HepG2 (cell line): ENCODE measurements at regions not wholly inside any gene's neighbourhood (a gene's known extent, or its start where the extent isn't known, plus 50 kb on each side); places are given as distances from the start of the nearest gene placed in this dataset.

Source experiments
- ATAC-seq: fragments of 200-7000 bp; cut with Tn5 transposase; 3 replicates; pipeline ENCODE4 v1.9.1; 2020; ENCODE audit warnings: mild to moderate bottlenecking, moderate library complexity
- BruUV-seq: library from RNA; stranded (reverse); fragments of 400-500 nt; replicated peaks from 2 replicates; lab custom pipeline; 2021; lab: Mats Ljungman, UMichigan
- CTCF ChIA-PET: fragments of 300-600 bp; formaldehyde crosslinking; extraction: SDS; loops from one replicate; lab custom pipeline; 2021; ENCODE audit warnings: low total read pairs, inconsistent platforms, low intra/inter-chr PET ratio; lab: Yijun Ruan, JAX
- POLR2A ChIA-PET: fragments of 350-600 bp; sonication (Branson Sonifier 250); formaldehyde crosslinking; loops from one replicate; lab custom pipeline; 2020; ENCODE audit warnings: antibody characterized with exemption, inconsistent platforms; lab: Yijun Ruan, JAX
- DNase-seq: peaks from one replicate; pipeline ENCODE4 v3.0.0-alpha.2; 2015; ENCODE audit warnings: low spot score
- FAIRE-seq: peaks from 3 replicates; lab custom pipeline; 2011; peaks lifted over from hg19 to GRCh38; lab: Jason Lieb, UNC
- H2AFZ ChIP-seq: one replicate; pipeline ENCODE4 v1.6.1; 2011; ENCODE audit warnings: low read length, inconsistent platforms
- H3K27ac ChIP-seq: fragments of 300-600 bp; 3 replicates; pipeline ENCODE4 v1.8.0; 2011; ENCODE audit warnings: mixed run types, mild to moderate bottlenecking, mixed read lengths, low read length, inconsistent platforms; ENCODE audit not compliant: insufficient read depth; ENCODE audit errors: extremely low read length
- H3K27me3 ChIP-seq, 2 experiments: fragments of 200-600 bp in 1 of 2; 2 replicates in 1 of 2; 3 replicates in 1 of 2; pipeline versions ENCODE4 v1.6.0 to v1.8.0; 2011; ENCODE audit warnings: low read length in 2 of 2, mild to moderate bottlenecking in 2 of 2, moderate library complexity in 2 of 2, inconsistent platforms in 1 of 2; ENCODE audit not compliant: insufficient read depth in 2 of 2, control insufficient read depth in 1 of 2
- H3K36me3 ChIP-seq, 2 experiments: fragments of 200-600 bp in 1 of 2; replicated peaks in 1 of 2; 2 replicates in 1 of 2; 3 replicates in 1 of 2; pipeline versions ENCODE4 v1.5.1 to v1.8.0; 2011; ENCODE audit warnings: low read length in 2 of 2, inconsistent platforms in 1 of 2; ENCODE audit not compliant: insufficient read depth in 2 of 2, control insufficient read depth in 1 of 2
- H3K4me1 ChIP-seq: 2 replicates; pipeline ENCODE4 v1.5.1; 2012; ENCODE audit warnings: low read length, inconsistent platforms; ENCODE audit not compliant: insufficient read depth
- H3K4me2 ChIP-seq: 2 replicates; pipeline ENCODE4 v1.6.0; 2011; ENCODE audit warnings: low read depth, low read length, inconsistent platforms
- H3K4me3 ChIP-seq, 3 experiments: fragments of 200-600 bp in 1 of 3; sonication (generic), shearing (Covaris generic) in 1 of 3; replicated peaks in 1 of 3; 2 replicates each; pipeline ENCODE4 v1.5.1; 2011 to 2016; ENCODE audit warnings: low read length in 3 of 3, inconsistent platforms in 2 of 3, low read depth in 2 of 3, mild to moderate bottlenecking in 2 of 3, control low read depth in 1 of 3, mixed read lengths in 1 of 3; ENCODE audit not compliant: insufficient read depth in 1 of 3
- H3K79me2 ChIP-seq: one replicate; pipeline ENCODE4 v1.6.1; 2011; ENCODE audit warnings: low read length, inconsistent platforms; ENCODE audit not compliant: insufficient read depth
- H3K9ac ChIP-seq: 2 replicates; pipeline ENCODE4 v1.6.0; 2011; ENCODE audit warnings: mild to moderate bottlenecking, low read depth, low read length, inconsistent platforms; ENCODE audit not compliant: insufficient read depth
- H3K9me3 ChIP-seq: 2 replicates; pipeline ENCODE4 v1.5.1; 2012; ENCODE audit warnings: mild to moderate bottlenecking, low read length
- H4K20me1 ChIP-seq: 2 replicates; pipeline ENCODE4 v1.6.0; 2011; ENCODE audit warnings: inconsistent platforms, mild to moderate bottlenecking, low read length, moderate library complexity; ENCODE audit not compliant: insufficient read depth
- BATF2 ChIP-seq: sonication (generic); formaldehyde crosslinking; IDR thresholded peaks from 2 replicates; pipeline ENCODE4 v1.8.0; 2022; ENCODE audit warnings: mild to moderate bottlenecking, missing genetic modification reagents, moderate library complexity
- GFI1 ChIP-seq: sonication (generic); formaldehyde crosslinking; IDR thresholded peaks from 2 replicates; pipeline ENCODE4 v1.5.0; 2020; ENCODE audit warnings: missing genetic modification reagents, mild to moderate bottlenecking, borderline replicate concordance
- JUNB ChIP-seq: sonication (generic); formaldehyde crosslinking; IDR thresholded peaks from 2 replicates; pipeline ENCODE4 v1.8.0; 2022; ENCODE audit warnings: missing genetic modification reagents, mild to moderate bottlenecking, borderline replicate concordance
- MTERF4 ChIP-seq: sonication (generic); formaldehyde crosslinking; IDR thresholded peaks from 2 replicates; pipeline ENCODE4 v1.8.0; 2023; ENCODE audit warnings: mild to moderate bottlenecking, missing genetic modification reagents
- NFIC ChIP-seq: IDR thresholded peaks from 2 replicates; pipeline ENCODE4 v1.6.1; 2012; ENCODE audit warnings: mild to moderate bottlenecking, low read length, inconsistent platforms
- RXRB ChIP-seq: IDR thresholded peaks from 2 replicates; pipeline ENCODE4 v1.6.1; 2016; ENCODE audit warnings: borderline replicate concordance, missing genetic modification reagents, missing compliant biosample characterization
- TAF15 ChIP-seq: fragments of 200-400 bp; formaldehyde crosslinking; IDR thresholded peaks from one replicate; pipeline ENCODE4 v1.6.1; 2018; ENCODE audit warnings: mild to moderate bottlenecking, low read depth, low read length; ENCODE audit not compliant: poor library complexity, severe bottlenecking
- TP53 ChIP-seq: sonication (generic); formaldehyde crosslinking; conservative IDR thresholded peaks from 2 replicates; pipeline ENCODE4 v1.4.0; 2020; ENCODE audit warnings: missing genetic modification reagents
- ZBTB25 ChIP-seq: IDR thresholded peaks from 2 replicates; pipeline ENCODE4 v1.6.1; 2018; ENCODE audit warnings: missing genetic modification reagents
- ZFAT ChIP-seq: sonication (generic); formaldehyde crosslinking; conservative IDR thresholded peaks from 2 replicates; pipeline ENCODE4 v1.8.1; 2023; ENCODE audit warnings: missing genetic modification reagents, inconsistent platforms
- ZFP37 ChIP-seq: sonication (generic); formaldehyde crosslinking; IDR thresholded peaks from 2 replicates; pipeline ENCODE4 v1.4.0; 2020; ENCODE audit warnings: missing genetic modification reagents, borderline replicate concordance
- ZNF224 ChIP-seq: sonication (generic); formaldehyde crosslinking; IDR thresholded peaks from 2 replicates; pipeline ENCODE4 v1.5.0; 2020; ENCODE audit warnings: mild to moderate bottlenecking, missing genetic modification reagents
- ZNF264 ChIP-seq: sonication (generic); formaldehyde crosslinking; IDR thresholded peaks from 2 replicates; pipeline ENCODE4 v1.4.0; 2020; ENCODE audit warnings: missing genetic modification reagents
- ZNF720 ChIP-seq: sonication (generic); formaldehyde crosslinking; IDR thresholded peaks from 2 replicates; pipeline ENCODE4 v1.4.0; 2020; ENCODE audit warnings: missing genetic modification reagents
- WGBS: methylation state at CpG from one replicate; pipeline ENCODE4 v1.1.6; 2017; ENCODE audit warnings: low lambda C conversion rate; 5-methylcytosine and 5-hydroxymethylcytosine counted together
- in situ Hi-C: cut with HindIII; loops from 2 replicates; pipeline ENCODE4 v1.10.0; 2017; ENCODE audit warnings: low pct_unique_long_range_greater_than_20kb; ENCODE audit not compliant: extremely low pct_ligation_motif_present
- intact Hi-C: fragments of 100-400 bp; cut with micrococcal nuclease; formaldehyde crosslinking; loops from one replicate; pipeline ENCODE4 v1.10.0; 2022; ENCODE audit not compliant: unreplicated experiment
- TF ChIP-seq, protein P1 (sequence below): sonication (generic); formaldehyde crosslinking; IDR thresholded peaks from 2 replicates; pipeline ENCODE4 v1.8.1; 2023; ENCODE audit warnings: missing genetic modification reagents, inconsistent platforms, borderline replicate concordance
- TF ChIP-seq, protein P2 (sequence below): sonication (generic); formaldehyde crosslinking; IDR thresholded peaks from 2 replicates; pipeline ENCODE4 v1.4.0; 2020; ENCODE audit warnings: missing genetic modification reagents

GRCh38 chr17:71164561-71164960 is 956.3 kb upstream of the SOX9 start (continued):
- TF ChIP-seq, protein P1, sequence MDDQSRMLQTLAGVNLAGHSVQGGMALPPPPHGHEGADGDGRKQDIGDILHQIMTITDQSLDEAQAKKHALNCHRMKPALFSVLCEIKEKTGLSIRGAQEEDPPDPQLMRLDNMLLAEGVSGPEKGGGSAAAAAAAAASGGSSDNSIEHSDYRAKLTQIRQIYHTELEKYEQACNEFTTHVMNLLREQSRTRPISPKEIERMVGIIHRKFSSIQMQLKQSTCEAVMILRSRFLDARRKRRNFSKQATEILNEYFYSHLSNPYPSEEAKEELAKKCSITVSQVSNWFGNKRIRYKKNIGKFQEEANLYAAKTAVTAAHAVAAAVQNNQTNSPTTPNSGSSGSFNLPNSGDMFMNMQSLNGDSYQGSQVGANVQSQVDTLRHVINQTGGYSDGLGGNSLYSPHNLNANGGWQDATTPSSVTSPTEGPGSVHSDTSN (CRISPR knock-in tag), result no peak
- TF ChIP-seq GFI1 (no peak), TP53 (no peak), ZBTB25 (no peak), ZNF720 (CRISPR knock-in tag) (no peak), BATF2 (no peak)
- TF ChIP-seq, all 625 proteins: peak for 0

DNA sequence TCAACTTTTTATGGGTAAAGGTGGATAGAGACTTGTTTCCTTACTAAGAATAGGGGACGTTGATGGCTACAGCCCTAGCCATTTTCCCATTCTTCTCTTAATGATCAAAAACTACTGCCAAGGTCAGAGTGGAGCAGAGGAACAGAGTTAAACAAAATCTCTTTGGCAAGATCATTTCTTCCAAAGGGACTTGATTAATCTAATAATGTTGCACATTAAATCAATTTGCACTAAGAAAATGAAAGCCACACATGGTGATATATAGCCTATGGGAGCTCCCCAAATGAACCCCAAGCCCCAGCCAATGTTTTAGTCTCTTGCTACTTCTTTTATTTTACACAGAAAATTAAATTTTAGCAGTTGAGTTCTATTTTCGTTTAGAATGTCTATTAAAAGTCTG is 954.5 kb upstream of the SOX9 start:
- Histone ChIP-seq H3K79me2 (no peaks in the 10 kb centered on the region), H3K9me3 (peaks cover 34% of the 10 kb centered on the region), H3K4me3 (no peak overlapping the region), H3K4me1 (no peaks in the 10 kb centered on the region), H3K36me3 (no peaks in the 10 kb centered on the region), H3K4me2 (no peak overlapping the region), H2AFZ (no peak overlapping the region), H3K27me3 (no peaks in the 10 kb centered on the region), H3K27ac (no peak overlapping the region), H4K20me1 (no peaks in the 10 kb centered on the region), H3K9ac (no peak overlapping the region)
- intact Hi-C loops (no loop called here), in situ Hi-C loops (no loop called here)
- POLR2A ChIA-PET, result no interaction called here
- FAIRE-seq (no peak), DNase-seq (no peak), ATAC-seq (no peak)
- CTCF ChIA-PET, result no interaction called here
- 0% methylated on average over 2 of the region's 2 CpGs for WGBS
- no TSS peak for BruUV-seq
- no peak for TF ChIP-seq ZNF264 (CRISPR knock-in tag)
- TF ChIP-seq, protein P2, sequence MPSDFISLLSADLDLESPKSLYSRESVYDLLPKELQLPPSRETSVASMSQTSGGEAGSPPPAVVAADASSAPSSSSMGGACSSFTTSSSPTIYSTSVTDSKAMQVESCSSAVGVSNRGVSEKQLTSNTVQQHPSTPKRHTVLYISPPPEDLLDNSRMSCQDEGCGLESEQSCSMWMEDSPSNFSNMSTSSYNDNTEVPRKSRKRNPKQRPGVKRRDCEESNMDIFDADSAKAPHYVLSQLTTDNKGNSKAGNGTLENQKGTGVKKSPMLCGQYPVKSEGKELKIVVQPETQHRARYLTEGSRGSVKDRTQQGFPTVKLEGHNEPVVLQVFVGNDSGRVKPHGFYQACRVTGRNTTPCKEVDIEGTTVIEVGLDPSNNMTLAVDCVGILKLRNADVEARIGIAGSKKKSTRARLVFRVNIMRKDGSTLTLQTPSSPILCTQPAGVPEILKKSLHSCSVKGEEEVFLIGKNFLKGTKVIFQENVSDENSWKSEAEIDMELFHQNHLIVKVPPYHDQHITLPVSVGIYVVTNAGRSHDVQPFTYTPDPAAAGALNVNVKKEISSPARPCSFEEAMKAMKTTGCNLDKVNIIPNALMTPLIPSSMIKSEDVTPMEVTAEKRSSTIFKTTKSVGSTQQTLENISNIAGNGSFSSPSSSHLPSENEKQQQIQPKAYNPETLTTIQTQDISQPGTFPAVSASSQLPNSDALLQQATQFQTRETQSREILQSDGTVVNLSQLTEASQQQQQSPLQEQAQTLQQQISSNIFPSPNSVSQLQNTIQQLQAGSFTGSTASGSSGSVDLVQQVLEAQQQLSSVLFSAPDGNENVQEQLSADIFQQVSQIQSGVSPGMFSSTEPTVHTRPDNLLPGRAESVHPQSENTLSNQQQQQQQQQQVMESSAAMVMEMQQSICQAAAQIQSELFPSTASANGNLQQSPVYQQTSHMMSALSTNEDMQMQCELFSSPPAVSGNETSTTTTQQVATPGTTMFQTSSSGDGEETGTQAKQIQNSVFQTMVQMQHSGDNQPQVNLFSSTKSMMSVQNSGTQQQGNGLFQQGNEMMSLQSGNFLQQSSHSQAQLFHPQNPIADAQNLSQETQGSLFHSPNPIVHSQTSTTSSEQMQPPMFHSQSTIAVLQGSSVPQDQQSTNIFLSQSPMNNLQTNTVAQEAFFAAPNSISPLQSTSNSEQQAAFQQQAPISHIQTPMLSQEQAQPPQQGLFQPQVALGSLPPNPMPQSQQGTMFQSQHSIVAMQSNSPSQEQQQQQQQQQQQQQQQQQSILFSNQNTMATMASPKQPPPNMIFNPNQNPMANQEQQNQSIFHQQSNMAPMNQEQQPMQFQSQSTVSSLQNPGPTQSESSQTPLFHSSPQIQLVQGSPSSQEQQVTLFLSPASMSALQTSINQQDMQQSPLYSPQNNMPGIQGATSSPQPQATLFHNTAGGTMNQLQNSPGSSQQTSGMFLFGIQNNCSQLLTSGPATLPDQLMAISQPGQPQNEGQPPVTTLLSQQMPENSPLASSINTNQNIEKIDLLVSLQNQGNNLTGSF, result no peak
- TF ChIP-seq TAF15, result no peak
- no peak for TF ChIP-seq ZFAT (CRISPR knock-in tag)
- TF ChIP-seq NFIC, result no peak
- TF ChIP-seq MTERF4 (CRISPR knock-in tag), result no peak
- no peak for TF ChIP-seq RXRB
- TF ChIP-seq ZFP37 (CRISPR knock-in tag), result no peak
- TF ChIP-seq ZNF224, result no peak
- TF ChIP-seq JUNB (CRISPR knock-in tag), result no peak
